HEK293T (cell line): ENCODE measurements at regions not wholly inside any gene's neighbourhood (a gene's known extent, or its start where the extent isn't known, plus 50 kb on each side); places are given as distances from the start of the nearest gene placed in this dataset.

ENCODE experiments used
- CTCF ChIA-PET: fragments of 350-600 bp; formaldehyde crosslinking; extraction: SDS; loops from one replicate; lab custom pipeline; 2021; ENCODE audit warnings: antibody characterized with exemption, inconsistent platforms; lab: Yijun Ruan, JAX
- POLR2A ChIA-PET: fragments of 350-600 bp; formaldehyde crosslinking; extraction: SDS; loops from one replicate; lab custom pipeline; 2020; ENCODE audit warnings: antibody characterized with exemption, inconsistent platforms; lab: Yijun Ruan, JAX
- DNase-seq: peaks from one replicate; pipeline ENCODE4 v3.0.0; 2012; ENCODE audit warnings: mixed read lengths; ENCODE audit errors: extremely low spot score
- ARNT ChIP-seq: fragments of 450-650 bp; IDR thresholded peaks from 2 replicates; pipeline ENCODE4 v1.6.1; 2017; ENCODE audit warnings: mild to moderate bottlenecking
- BHLHE40 ChIP-seq: fragments of 450-650 bp; IDR thresholded peaks from 2 replicates; pipeline ENCODE4 v1.6.1; 2016; ENCODE audit warnings: mild to moderate bottlenecking, moderate library complexity, borderline replicate concordance
- CTBP1 ChIP-seq: fragments of 450-650 bp; IDR thresholded peaks from 2 replicates; pipeline ENCODE4 v1.6.1; 2016; ENCODE audit warnings: borderline replicate concordance
- ELF4 ChIP-seq: fragments of 450-650 bp; IDR thresholded peaks from 2 replicates; pipeline ENCODE4 v1.6.1; 2017; ENCODE audit warnings: antibody characterized with exemption
- FOXA1 ChIP-seq: fragments of 450-650 bp; IDR thresholded peaks from 2 replicates; pipeline ENCODE4 v1.6.1; 2016; ENCODE audit warnings: mild to moderate bottlenecking
- FOXK2 ChIP-seq: fragments of 450-650 bp; IDR thresholded peaks from 2 replicates; pipeline ENCODE4 v1.6.1; 2016; ENCODE audit warnings: mild to moderate bottlenecking
- FOXM1 ChIP-seq: fragments of 450-650 bp; IDR thresholded peaks from 2 replicates; pipeline ENCODE4 v1.6.1; 2017; ENCODE audit warnings: mild to moderate bottlenecking, borderline replicate concordance
- HDGF ChIP-seq: fragments of 450-650 bp; IDR thresholded peaks from 2 replicates; pipeline ENCODE4 v1.6.1; 2017; ENCODE audit warnings: antibody characterized with exemption, borderline replicate concordance
- L3MBTL2 ChIP-seq: fragments of 450-650 bp; conservative IDR thresholded peaks from 2 replicates; pipeline ENCODE4 v1.6.1; 2016; ENCODE audit warnings: mild to moderate bottlenecking
- LEF1 ChIP-seq: fragments of 450-650 bp; IDR thresholded peaks from 2 replicates; pipeline ENCODE4 v1.6.1; 2017; ENCODE audit warnings: mild to moderate bottlenecking, borderline replicate concordance
- NFRKB ChIP-seq: fragments of 450-650 bp; IDR thresholded peaks from 2 replicates; pipeline ENCODE4 v1.6.1; 2016; ENCODE audit warnings: mild to moderate bottlenecking, moderate library complexity
- PKNOX1 ChIP-seq: fragments of 450-650 bp; IDR thresholded peaks from 2 replicates; pipeline ENCODE4 v1.6.1; 2016
- SP1 ChIP-seq: fragments of 450-650 bp; IDR thresholded peaks from 2 replicates; pipeline ENCODE4 v1.6.1; 2017
- SUZ12 ChIP-seq: fragments of 450-650 bp; IDR thresholded peaks from 2 replicates; pipeline ENCODE4 v1.6.1; 2016; ENCODE audit warnings: mild to moderate bottlenecking
- TARDBP ChIP-seq: fragments of 450-650 bp; IDR thresholded peaks from 2 replicates; pipeline ENCODE4 v1.6.1; 2016
- ZNF384 ChIP-seq: fragments of 450-650 bp; IDR thresholded peaks from 2 replicates; pipeline ENCODE4 v1.6.1; 2016

- no peak for DNase-seq
- TF ChIP-seq LEF1 (no peak), FOXM1 (no peak), SP1 (no peak), L3MBTL2 (no peak)
- ChIA-PET CTCF (no interaction called here), POLR2A (no interaction called here)
Observed at GRCh38 chr5:6201631-6202030, 176.7 kb downstream of the MED10 start.

GRCh38 chr5:6198531-6198930, 179.8 kb downstream of the MED10 start:
- TF ChIP-seq FOXM1, result no peak
- no peak for TF ChIP-seq BHLHE40
- TF ChIP-seq ELF4, result no peak
- no peak for TF ChIP-seq FOXK2
- TF ChIP-seq SUZ12, result no peak
- TF ChIP-seq HDGF, result no peak
- TF ChIP-seq TARDBP, result no peak
- TF ChIP-seq ARNT, result no peak
- TF ChIP-seq L3MBTL2, result no peak
- no peak for TF ChIP-seq ZNF384
- no peak for TF ChIP-seq PKNOX1
- TF ChIP-seq NFRKB, result no peak
- no peak for TF ChIP-seq LEF1
- TF ChIP-seq CTBP1, result no peak
- no peak for TF ChIP-seq SP1
- no peak for TF ChIP-seq FOXA1
- no peak for DNase-seq
- ChIA-PET CTCF (no interaction called here), POLR2A (no interaction called here)

- POLR2A ChIA-PET, result no interaction called here
- no peak for DNase-seq
- TF ChIP-seq HDGF, result no peak
- no peak for TF ChIP-seq ZNF384
- no peak for TF ChIP-seq SUZ12
- no peak for TF ChIP-seq FOXM1
- no peak for TF ChIP-seq BHLHE40
- no peak for TF ChIP-seq ELF4
- TF ChIP-seq FOXK2, result no peak
- no peak for TF ChIP-seq ARNT
- no peak for TF ChIP-seq PKNOX1
- no peak for TF ChIP-seq NFRKB
- CTCF ChIA-PET, result no interaction called here
Observed at GRCh38 chr5:6197427-6197826, 180.9 kb downstream of the MED10 start.

GRCh38 chr5:6195711-6196358, 182.5 kb downstream of the MED10 start:
- DNase-seq, result no peak
- no peak for TF ChIP-seq SUZ12
- CTCF ChIA-PET, result no interaction called here
- POLR2A ChIA-PET, result no interaction called here

GRCh38 chr5:6194906-6195612, 183.3 kb downstream of the MED10 start:
- POLR2A ChIA-PET, result no interaction called here
- DNase-seq, result no peak
- TF ChIP-seq ZNF384 (no peak), L3MBTL2 (no peak), FOXA1 (no peak), LEF1 (no peak), CTBP1 (no peak), FOXK2 (no peak), SP1 (no peak), TARDBP (no peak), SUZ12 (no peak), PKNOX1 (no peak), BHLHE40 (no peak), FOXM1 (no peak), ELF4 (no peak), HDGF (no peak), NFRKB (no peak), ARNT (no peak)
- CTCF ChIA-PET, result no interaction called here

- ChIA-PET POLR2A (no interaction called here), CTCF (no interaction called here)
- no peak for DNase-seq
- no peak for TF ChIP-seq NFRKB
- TF ChIP-seq PKNOX1, result no peak
- no peak for TF ChIP-seq LEF1
- no peak for TF ChIP-seq FOXA1
- no peak for TF ChIP-seq SP1
- no peak for TF ChIP-seq L3MBTL2
Observed at GRCh38 chr5:6194261-6194875, 184.0 kb downstream of the MED10 start.
